K562 (cell line): ENCODE measurements at regions not wholly inside any gene's neighbourhood (a gene's known extent, or its start where the extent isn't known, plus 50 kb on each side); places are given as distances from the start of the nearest gene placed in this dataset.

ENCODE experiments used
- ATAC-seq: fragments of 200-7000 bp; cut with Tn5 transposase; 3 replicates; pipeline ENCODE4 v1.9.1; 2020; ENCODE audit warnings: moderate library complexity
- BruUV-seq: library from RNA; stranded (reverse); fragments of 400-500 nt; replicated peaks from 2 replicates; lab custom pipeline; 2021; lab: Mats Ljungman, UMichigan
- CTCF ChIA-PET: fragments of 300-600 bp; formaldehyde crosslinking; extraction: SDS; loops from one replicate; lab custom pipeline; 2021; ENCODE audit warnings: low intra/inter-chr PET ratio; lab: Yijun Ruan, JAX
- POLR2A ChIA-PET: fragments of 300-600, 350-650 bp; sonication (Branson Sonifier 250); formaldehyde crosslinking; extraction: SDS; loops from one replicate; lab custom pipeline; 2021; ENCODE audit warnings: antibody characterized with exemption, inconsistent platforms; lab: Yijun Ruan, JAX
- DNase-seq, 4 experiments: peaks; one replicate each; pipeline versions ENCODE4 v3.0.0 to v3.0.0-alpha.2; 2011 to 2018; ENCODE audit warnings: low spot score in 3 of 4, mixed read lengths in 3 of 4; ENCODE audit errors: extremely low read depth in 1 of 4
- FAIRE-seq: peaks from 2 replicates; lab custom pipeline; 2011; peaks lifted over from hg19 to GRCh38; lab: Jason Lieb, UNC
- H2AFZ ChIP-seq: 2 replicates; pipeline ENCODE4 v1.6.0; 2011; ENCODE audit warnings: low read depth, low read length, control low read depth, inconsistent platforms
- H3K27ac ChIP-seq: fragments of 200-600 bp; 3 replicates; pipeline ENCODE4 v1.8.0; 2011; ENCODE audit warnings: low read depth, mild to moderate bottlenecking, control low read depth, inconsistent platforms, low read length, moderate library complexity, mixed read lengths; ENCODE audit errors: extremely low read depth
- H3K27me3 ChIP-seq, 2 experiments: fragments of 300-600 bp in 1 of 2; 2 replicates in 1 of 2; 3 replicates in 1 of 2; pipeline versions ENCODE4 v1.6.0 to v1.8.0; 2011; ENCODE audit warnings: inconsistent platforms in 2 of 2, low read length in 2 of 2, mild to moderate bottlenecking in 1 of 2, mixed read lengths in 1 of 2, moderate library complexity in 1 of 2; ENCODE audit not compliant: control insufficient read depth in 2 of 2, insufficient read depth in 2 of 2
- H3K36me3 ChIP-seq: fragments of 300-600 bp; 3 replicates; pipeline ENCODE4 v1.8.0; 2011; ENCODE audit warnings: mild to moderate bottlenecking, low read length, inconsistent platforms; ENCODE audit not compliant: control insufficient read depth, insufficient read depth
- H3K4me1 ChIP-seq, 2 experiments: fragments of 200-600 bp in 1 of 2; replicated peaks in 1 of 2; 2 replicates in 1 of 2; 3 replicates in 1 of 2; pipeline versions ENCODE4 v1.5.1 to v1.8.0; 2011; ENCODE audit warnings: inconsistent platforms in 2 of 2, low read length in 2 of 2, mild to moderate bottlenecking in 1 of 2, mixed read lengths in 1 of 2, moderate library complexity in 1 of 2; ENCODE audit not compliant: control insufficient read depth in 2 of 2, insufficient read depth in 2 of 2
- H3K4me2 ChIP-seq: 2 replicates; pipeline ENCODE4 v1.6.1; 2011; ENCODE audit warnings: low read length, control low read depth, inconsistent platforms, mixed read lengths; ENCODE audit not compliant: insufficient read depth
- H3K4me3 ChIP-seq: fragments of 200-600 bp; sonication (generic), shearing (Covaris generic); 2 replicates; pipeline ENCODE4 v1.5.1; 2016; ENCODE audit warnings: control low read depth, inconsistent platforms
- H3K79me2 ChIP-seq: fragments of 200-600 bp; 3 replicates; pipeline ENCODE4 v1.8.0; 2011; ENCODE audit warnings: low read length, inconsistent platforms; ENCODE audit not compliant: control insufficient read depth, insufficient read depth
- H3K9ac ChIP-seq, 2 experiments: 2 replicates each; pipeline versions ENCODE4 v1.6.0 to v1.6.1; 2011; ENCODE audit warnings: low read depth in 2 of 2, low read length in 2 of 2, control low read depth in 1 of 2, inconsistent platforms in 1 of 2, mild to moderate bottlenecking in 1 of 2, mixed read lengths in 1 of 2; ENCODE audit not compliant: insufficient read depth in 1 of 2
- H3K9me1 ChIP-seq: one replicate; pipeline ENCODE4 v1.6.0; 2011; ENCODE audit warnings: inconsistent platforms, mild to moderate bottlenecking, low read length, moderate library complexity; ENCODE audit not compliant: control insufficient read depth, insufficient read depth
- H3K9me3 ChIP-seq: replicated peaks from 2 replicates; pipeline ENCODE4 v1.5.1; 2011; ENCODE audit warnings: low read depth, low read length, inconsistent platforms; ENCODE audit not compliant: control insufficient read depth, insufficient read depth
- H4K20me1 ChIP-seq: replicated peaks from 2 replicates; pipeline ENCODE4 v1.6.1; 2011; ENCODE audit warnings: low read length, inconsistent platforms, mixed read lengths; ENCODE audit not compliant: control insufficient read depth, insufficient read depth
- BMI1 ChIP-seq: fragments of 150-350 bp; IDR thresholded peaks from 2 replicates; pipeline ENCODE4 v1.6.1; 2014; ENCODE audit warnings: low read length
- CXXC5 ChIP-seq: fragments of 250-450 bp; sonication (Bioruptor Pico); IDR thresholded peaks from 2 replicates; pipeline ENCODE4 v1.8.0; 2022; ENCODE audit warnings: inconsistent platforms, mild to moderate bottlenecking, moderate library complexity
- ESRRA ChIP-seq: fragments of 450-650 bp; IDR thresholded peaks from 2 replicates; pipeline ENCODE4 v1.6.1; 2014; ENCODE audit warnings: low read depth, mild to moderate bottlenecking, moderate library complexity, borderline replicate concordance
- ETV1 ChIP-seq: fragments of 450-650 bp; conservative IDR thresholded peaks from 2 replicates; pipeline ENCODE4 v1.6.1; 2016; ENCODE audit warnings: missing genetic modification characterization, control low read depth, low read depth, missing compliant biosample characterization
- LARP7 ChIP-seq: fragments of 450-650 bp; IDR thresholded peaks from 2 replicates; pipeline ENCODE4 v1.6.1; 2016
- NFIX ChIP-seq: fragments of 250-450 bp; sonication (Bioruptor Pico); IDR thresholded peaks from 2 replicates; pipeline ENCODE4 v1.4.0; 2020; ENCODE audit warnings: low read depth, mild to moderate bottlenecking, moderate library complexity
- RUNX1 ChIP-seq: sonication (generic); IDR thresholded peaks from 2 replicates; pipeline ENCODE4 v1.6.1; 2016; ENCODE audit warnings: antibody characterized with exemption, low read depth
- SMAD1 ChIP-seq: fragments of 150-350 bp; IDR thresholded peaks from 2 replicates; pipeline ENCODE4 v1.6.1; 2014; ENCODE audit warnings: low read length, low read depth; ENCODE audit not compliant: partially characterized antibody
- TGIF2 ChIP-seq: sonication (generic); formaldehyde crosslinking; IDR thresholded peaks from 2 replicates; pipeline ENCODE4 v1.8.1; 2022; ENCODE audit warnings: mild to moderate bottlenecking, missing genetic modification reagents, moderate library complexity
- WGBS: fragments of 100-300 bp; shearing (Covaris generic); methylation state at CpG from one replicate; pipeline ENCODE4 v1.1.6; 2016; ENCODE audit warnings: low coverage, mixed read lengths; ENCODE audit not compliant: insufficient coverage; ENCODE audit errors: missing lambda C conversion rate; 5-methylcytosine and 5-hydroxymethylcytosine counted together
- in situ Hi-C: fragments of 300-500 bp; cut with MboI; formaldehyde crosslinking; loops from 4 replicates; pipeline ENCODE4 v1.15.0; 2018; ENCODE audit warnings: inconsistent platforms, mixed read lengths
- intact Hi-C: fragments of 100-400 bp; cut with micrococcal nuclease; formaldehyde crosslinking; loops from 2 replicates; pipeline ENCODE4 v1.14.2; 2022
- TF ChIP-seq, protein P1 (sequence below): sonication (generic); formaldehyde crosslinking; IDR thresholded peaks from 2 replicates; pipeline ENCODE4 v1.9.0; 2022; ENCODE audit warnings: mild to moderate bottlenecking, missing genetic modification reagents
- TF ChIP-seq, protein P2 (sequence below): sonication (generic); formaldehyde crosslinking; IDR thresholded peaks from 2 replicates; pipeline ENCODE4 v1.8.1; 2023; ENCODE audit warnings: mild to moderate bottlenecking, missing genetic modification reagents
- TF ChIP-seq, protein P3 (sequence below), 2 experiments: fragments of 450-650 bp; conservative IDR thresholded peaks; 2 replicates each; pipeline ENCODE4 v1.6.1; 2017; ENCODE audit warnings: mild to moderate bottlenecking in 2 of 2, moderate library complexity in 2 of 2
- TF ChIP-seq, protein P4 (sequence below): sonication (generic); formaldehyde crosslinking; IDR thresholded peaks from 2 replicates; pipeline ENCODE4 v1.8.0; 2022; ENCODE audit warnings: missing genetic modification reagents, mild to moderate bottlenecking, borderline replicate concordance
- TF ChIP-seq, protein P5 (sequence below): fragments of 450-650 bp; formaldehyde crosslinking; IDR thresholded peaks from 2 replicates; pipeline ENCODE4 v1.4.0; 2020; ENCODE audit warnings: mild to moderate bottlenecking, moderate library complexity

DNA sequence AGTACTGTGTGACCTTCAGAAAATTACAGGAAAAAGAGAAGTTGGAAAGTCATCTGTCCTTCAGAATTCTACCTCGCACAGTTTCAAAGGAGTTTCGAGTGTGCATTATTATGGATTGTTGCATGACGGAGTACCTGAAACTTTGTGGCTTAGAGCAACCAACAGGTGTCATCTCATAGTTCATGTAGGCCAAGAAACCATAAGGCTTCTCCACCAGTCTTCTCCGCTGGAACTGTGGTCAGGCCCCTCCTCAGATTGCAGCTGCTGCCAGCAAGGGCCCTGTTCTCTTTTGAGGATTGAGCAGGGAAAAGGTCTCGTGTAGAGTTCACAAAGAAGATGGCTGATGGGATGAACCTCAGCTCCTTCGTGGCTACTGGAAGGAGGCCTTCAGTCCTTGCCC is 151.2 kb upstream of the THBS2 start:
- ChIA-PET CTCF (no interaction called here), POLR2A (interaction anchor here (0.6 kb wide), 1 partner anchor 12 kb away, joined by 4 read pairs; no protein-coding TSS in a partner anchor)
- Histone ChIP-seq H3K9me1 (no peaks in the 10 kb centered on the region), H4K20me1 (no peaks in the 10 kb centered on the region), H3K36me3 (no peaks in the 10 kb centered on the region), H3K79me2 (no peaks in the 10 kb centered on the region), H2AFZ (no peak overlapping the region), H3K4me3 (no peak overlapping the region), H3K4me1 (no peaks in the 10 kb centered on the region), H3K27me3 (peaks cover 4 to 14% of the 10 kb centered on the region in 2 experiments; a peak in 3 of 5 replicates), H3K9ac (no peak overlapping the region), H3K27ac (no peak overlapping the region), H3K4me2 (no peak overlapping the region), H3K9me3 (no peaks in the 10 kb centered on the region)
- FAIRE-seq, result no peak
- ATAC-seq, result no peak
- no peak for DNase-seq
- no TSS peak for BruUV-seq
- TF ChIP-seq BMI1, result no peak
- TF ChIP-seq ETV1 (tag), result no peak
- TF ChIP-seq ESRRA, result no peak
- TF ChIP-seq, protein P1, sequence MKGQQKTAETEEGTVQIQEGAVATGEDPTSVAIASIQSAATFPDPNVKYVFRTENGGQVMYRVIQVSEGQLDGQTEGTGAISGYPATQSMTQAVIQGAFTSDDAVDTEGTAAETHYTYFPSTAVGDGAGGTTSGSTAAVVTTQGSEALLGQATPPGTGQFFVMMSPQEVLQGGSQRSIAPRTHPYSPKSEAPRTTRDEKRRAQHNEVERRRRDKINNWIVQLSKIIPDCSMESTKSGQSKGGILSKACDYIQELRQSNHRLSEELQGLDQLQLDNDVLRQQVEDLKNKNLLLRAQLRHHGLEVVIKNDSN (CRISPR knock-in tag), result no peak
- TF ChIP-seq TGIF2, result no peak
- TF ChIP-seq LARP7, result no peak
- TF ChIP-seq, protein P2, sequence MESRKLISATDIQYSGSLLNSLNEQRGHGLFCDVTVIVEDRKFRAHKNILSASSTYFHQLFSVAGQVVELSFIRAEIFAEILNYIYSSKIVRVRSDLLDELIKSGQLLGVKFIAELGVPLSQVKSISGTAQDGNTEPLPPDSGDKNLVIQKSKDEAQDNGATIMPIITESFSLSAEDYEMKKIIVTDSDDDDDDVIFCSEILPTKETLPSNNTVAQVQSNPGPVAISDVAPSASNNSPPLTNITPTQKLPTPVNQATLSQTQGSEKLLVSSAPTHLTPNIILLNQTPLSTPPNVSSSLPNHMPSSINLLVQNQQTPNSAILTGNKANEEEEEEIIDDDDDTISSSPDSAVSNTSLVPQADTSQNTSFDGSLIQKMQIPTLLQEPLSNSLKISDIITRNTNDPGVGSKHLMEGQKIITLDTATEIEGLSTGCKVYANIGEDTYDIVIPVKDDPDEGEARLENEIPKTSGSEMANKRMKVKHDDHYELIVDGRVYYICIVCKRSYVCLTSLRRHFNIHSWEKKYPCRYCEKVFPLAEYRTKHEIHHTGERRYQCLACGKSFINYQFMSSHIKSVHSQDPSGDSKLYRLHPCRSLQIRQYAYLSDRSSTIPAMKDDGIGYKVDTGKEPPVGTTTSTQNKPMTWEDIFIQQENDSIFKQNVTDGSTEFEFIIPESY (CRISPR knock-in tag), result no peak
- TF ChIP-seq, protein P3, sequence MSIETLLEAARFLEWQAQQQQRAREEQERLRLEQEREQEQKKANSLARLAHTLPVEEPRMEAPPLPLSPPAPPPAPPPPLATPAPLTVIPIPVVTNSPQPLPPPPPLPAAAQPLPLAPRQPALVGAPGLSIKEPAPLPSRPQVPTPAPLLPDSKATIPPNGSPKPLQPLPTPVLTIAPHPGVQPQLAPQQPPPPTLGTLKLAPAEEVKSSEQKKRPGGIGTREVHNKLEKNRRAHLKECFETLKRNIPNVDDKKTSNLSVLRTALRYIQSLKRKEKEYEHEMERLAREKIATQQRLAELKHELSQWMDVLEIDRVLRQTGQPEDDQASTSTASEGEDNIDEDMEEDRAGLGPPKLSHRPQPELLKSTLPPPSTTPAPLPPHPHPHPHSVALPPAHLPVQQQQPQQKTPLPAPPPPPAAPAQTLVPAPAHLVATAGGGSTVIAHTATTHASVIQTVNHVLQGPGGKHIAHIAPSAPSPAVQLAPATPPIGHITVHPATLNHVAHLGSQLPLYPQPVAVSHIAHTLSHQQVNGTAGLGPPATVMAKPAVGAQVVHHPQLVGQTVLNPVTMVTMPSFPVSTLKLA (conservative IDR thresholded peaks at IDR 0.05), result no peak
- TF ChIP-seq RUNX1, result no peak
- TF ChIP-seq SMAD1, result no peak
- TF ChIP-seq NFIX (CRISPR knock-in tag), result no peak
- TF ChIP-seq, protein P4, sequence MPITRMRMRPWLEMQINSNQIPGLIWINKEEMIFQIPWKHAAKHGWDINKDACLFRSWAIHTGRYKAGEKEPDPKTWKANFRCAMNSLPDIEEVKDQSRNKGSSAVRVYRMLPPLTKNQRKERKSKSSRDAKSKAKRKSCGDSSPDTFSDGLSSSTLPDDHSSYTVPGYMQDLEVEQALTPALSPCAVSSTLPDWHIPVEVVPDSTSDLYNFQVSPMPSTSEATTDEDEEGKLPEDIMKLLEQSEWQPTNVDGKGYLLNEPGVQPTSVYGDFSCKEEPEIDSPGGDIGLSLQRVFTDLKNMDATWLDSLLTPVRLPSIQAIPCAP (CRISPR knock-in tag), result no peak
- TF ChIP-seq CXXC5 (CRISPR knock-in tag), result no peak
- TF ChIP-seq, protein P5, sequence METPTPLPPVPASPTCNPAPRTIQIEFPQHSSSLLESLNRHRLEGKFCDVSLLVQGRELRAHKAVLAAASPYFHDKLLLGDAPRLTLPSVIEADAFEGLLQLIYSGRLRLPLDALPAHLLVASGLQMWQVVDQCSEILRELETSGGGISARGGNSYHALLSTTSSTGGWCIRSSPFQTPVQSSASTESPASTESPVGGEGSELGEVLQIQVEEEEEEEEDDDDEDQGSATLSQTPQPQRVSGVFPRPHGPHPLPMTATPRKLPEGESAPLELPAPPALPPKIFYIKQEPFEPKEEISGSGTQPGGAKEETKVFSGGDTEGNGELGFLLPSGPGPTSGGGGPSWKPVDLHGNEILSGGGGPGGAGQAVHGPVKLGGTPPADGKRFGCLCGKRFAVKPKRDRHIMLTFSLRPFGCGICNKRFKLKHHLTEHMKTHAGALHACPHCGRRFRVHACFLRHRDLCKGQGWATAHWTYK (CRISPR knock-in tag), result no peak
- whole genome bisulfite sequencing, result 0% methylated on average over 6 of the region's 6 CpGs
- intact Hi-C loops (no loop called here), in situ Hi-C loops (no loop called here)
